Gastrocnemius medialis (tissue), 4 donors: ENCODE measurements at regions not wholly inside any gene's neighbourhood (a gene's known extent, or its start where the extent isn't known, plus 50 kb on each side); places are given as distances from the start of the nearest gene placed in this dataset.

Experiments used
- CTCF ChIP-seq, 5 experiments: fragments of 450-650 bp in 3 of 5; fragments of 200-600 bp in 2 of 5; sonication (generic) in 2 of 5; IDR thresholded peaks in 4 of 5; conservative IDR thresholded peaks in 1 of 5; 1 replicate in 4 of 5; 2 replicates in 1 of 5; pipeline ENCODE4 v1.5.1; 2016 to 2019; ENCODE audit warnings: antibody characterized with exemption in 5 of 5, mild to moderate bottlenecking in 3 of 5, moderate library complexity in 3 of 5
- POLR2A ChIP-seq, 2 donors: fragments of 450-650 bp; IDR thresholded peaks; one replicate each; pipeline ENCODE4 v1.6.1; 2017; ENCODE audit warnings: antibody characterized with exemption in 2 of 2, mild to moderate bottlenecking in 2 of 2, moderate library complexity in 2 of 2

DNA sequence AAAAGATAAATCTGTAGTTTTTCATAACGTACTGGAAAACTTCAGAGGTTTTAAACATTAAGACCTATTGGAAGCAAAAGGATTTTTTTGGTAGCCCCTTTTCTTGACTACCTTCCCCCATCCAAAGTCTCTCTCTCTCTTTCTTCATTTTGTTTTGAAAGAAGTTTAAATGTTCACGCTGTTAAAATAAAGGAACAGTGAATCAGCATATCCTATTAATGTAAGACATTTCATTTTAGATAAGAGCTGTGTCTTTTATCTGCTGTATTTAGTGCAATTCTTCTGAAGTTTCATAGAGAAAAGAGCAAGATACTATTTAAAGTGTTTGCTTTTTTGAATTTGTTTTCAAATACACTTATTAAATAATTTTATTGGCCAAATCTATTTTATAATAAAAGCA is 205.5 kb upstream of the POU3F3 start:
- TF ChIP-seq POLR2A (IDR thresholded peaks at IDR 0.05) (no peak), CTCF (IDR thresholded peaks at IDR 0.05 in 4 of 5, conservative IDR thresholded peaks at IDR 0.05 in 1 of 5) (no peak)
